ENCODE measurements at regions not wholly inside any gene's neighbourhood (a gene's known extent, or its start where the extent isn't known, plus 50 kb on each side); places are given as distances from the start of the nearest gene placed in this dataset.

GRCh38 chr6:22026164-22026678 lies 270.6 kb downstream of the PRL start:
- intact Hi-C loops (cut with micrococcal nuclease) (no loop called here), in situ Hi-C loops (cut with MboI; ENCODE audit: low sequenced_read_pairs) (no loop called here), dilution Hi-C loops (cut with HindIII; ENCODE audit: low sequenced_read_pairs, unreplicated experiment) (no loop called here)
- Histone ChIP-seq H4K8ac (ENCODE audit: low read depth in 2 of 2, low read length in 2 of 2) (peak overlapping the region; percentile 7 to 75), H2AFZ (replicated peaks; ENCODE audit: low read length, poor library complexity) (peak overlapping the region; percentile 83), H2AK5ac (ENCODE audit: low read depth, low read length) (no peak overlapping the region), H4K91ac (ENCODE audit: insufficient read depth, low read depth, low read length) (peak overlapping the region; percentile 65; the same call in 1 of the 2 replicates), H3K79me1 (ENCODE audit: low read depth in 1 of 2, low read length in 2 of 2) (no peaks in the 10 kb centered on the region), H3K9ac (ENCODE audit: low read depth, low read length) (peak overlapping the region; percentile 18; the same call in 1 of the 2 replicates), H3K9me3 (ENCODE audit: control insufficient read depth, insufficient read depth, low read length) (peaks cover 5% of the 10 kb centered on the region), H2BK5ac (ENCODE audit: low read depth, low read length, poor library complexity, severe bottlenecking) (peak overlapping the region; percentile 30), H2AK9ac (replicated peaks; ENCODE audit: low read depth, low read length, poor library complexity) (no peak overlapping the region), H4K5ac (ENCODE audit: low read depth, low read length) (peak overlapping the region; percentile 24; the same call in 1 of the 2 replicates), H3K4ac (ENCODE audit: low read depth, low read length) (peak overlapping the region; percentile 53), H2BK15ac (ENCODE audit: low read depth, low read length) (peak overlapping the region; percentile 86), H3K4me3 (ENCODE audit: insufficient read depth, low read depth, low read length) (no peak overlapping the region), H2BK20ac (ENCODE audit: low read depth, low read length) (peak overlapping the region; percentile 79), H3K9me1 (ENCODE audit: insufficient read depth, low read length) (0 out of 2 replicates have a peak, but pooled peaks cover 3% of the 10 kb centered on the region), H3K14ac (replicated peaks; ENCODE audit: low read depth, low read length) (peak overlapping the region; percentile 62), H3K18ac (ENCODE audit: low read depth, low read length) (peak overlapping the region; percentile 67; the same call in 1 of the 2 replicates), H2BK120ac (ENCODE audit: low read depth, low read length) (peak overlapping the region; percentile 83), H3K4me1 (ENCODE audit: control insufficient read depth, insufficient read depth, low read length) (peaks cover 10% of the 10 kb centered on the region), H3K27me3 (ENCODE audit: control insufficient read depth, insufficient read depth, low read length) (no peaks in the 10 kb centered on the region), H3K56ac (ENCODE audit: extremely low read depth, insufficient read depth, low read length) (peak overlapping the region; percentile 25; the same call in 1 of the 2 replicates), H3K27ac (ENCODE audit: insufficient read depth, low read length) (peak overlapping the region; percentile 19; the same call in 1 of the 2 replicates), H3K36me3 (ENCODE audit: control insufficient read depth, insufficient read depth, low read length) (peaks cover 9% of the 10 kb centered on the region; the same call in 1 of the 2 replicates), H3K4me2 (ENCODE audit: low read depth, low read length) (no peak overlapping the region; the same call in 1 of the 2 replicates), H4K20me1 (ENCODE audit: insufficient read depth, low read length) (no peaks in the 10 kb centered on the region), H3K23ac (ENCODE audit: low read depth, low read length) (peak overlapping the region; percentile 46; the same call in 1 of the 2 replicates)
- no CpG with 5 or more reads among the region's 5 CpGs for WGBS, 2 experiments (ENCODE audit: extremely low coverage in 2 of 2, insufficient read length in 1 of 2)
- DNase-seq = no peak
- POLR2A ChIA-PET (ENCODE audit: unreplicated experiment) = interaction anchor here (0.5 kb wide), 1 partner anchor 438 kb away, joined by 9 read pairs; no protein-coding TSS in a partner anchor
- TF ChIP-seq CEBPB (IDR thresholded peaks at IDR 0.05; ENCODE audit: low read depth, low read length) (no peak), RCOR1 (IDR thresholded peaks at IDR 0.05; ENCODE audit: insufficient replicate concordance, low read length) (no peak), FOS (IDR thresholded peaks at IDR 0.05; ENCODE audit: low read depth, low read length) (no peak), SMC3 (IDR thresholded peaks at IDR 0.05; ENCODE audit: low read depth, low read length) (no peak), RAD21 (IDR thresholded peaks at IDR 0.05; ENCODE audit: low read length) (no peak), MXI1 (IDR thresholded peaks at IDR 0.05; ENCODE audit: borderline replicate concordance, low read depth, low read length) (no peak), CHD1 (IDR thresholded peaks at IDR 0.05; ENCODE audit: low read depth, low read length) (no peak), BHLHE40 (IDR thresholded peaks at IDR 0.05; ENCODE audit: low read depth, low read length) (no peak)
- TF ChIP-seq, protein P1, sequence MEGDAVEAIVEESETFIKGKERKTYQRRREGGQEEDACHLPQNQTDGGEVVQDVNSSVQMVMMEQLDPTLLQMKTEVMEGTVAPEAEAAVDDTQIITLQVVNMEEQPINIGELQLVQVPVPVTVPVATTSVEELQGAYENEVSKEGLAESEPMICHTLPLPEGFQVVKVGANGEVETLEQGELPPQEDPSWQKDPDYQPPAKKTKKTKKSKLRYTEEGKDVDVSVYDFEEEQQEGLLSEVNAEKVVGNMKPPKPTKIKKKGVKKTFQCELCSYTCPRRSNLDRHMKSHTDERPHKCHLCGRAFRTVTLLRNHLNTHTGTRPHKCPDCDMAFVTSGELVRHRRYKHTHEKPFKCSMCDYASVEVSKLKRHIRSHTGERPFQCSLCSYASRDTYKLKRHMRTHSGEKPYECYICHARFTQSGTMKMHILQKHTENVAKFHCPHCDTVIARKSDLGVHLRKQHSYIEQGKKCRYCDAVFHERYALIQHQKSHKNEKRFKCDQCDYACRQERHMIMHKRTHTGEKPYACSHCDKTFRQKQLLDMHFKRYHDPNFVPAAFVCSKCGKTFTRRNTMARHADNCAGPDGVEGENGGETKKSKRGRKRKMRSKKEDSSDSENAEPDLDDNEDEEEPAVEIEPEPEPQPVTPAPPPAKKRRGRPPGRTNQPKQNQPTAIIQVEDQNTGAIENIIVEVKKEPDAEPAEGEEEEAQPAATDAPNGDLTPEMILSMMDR (conservative IDR thresholded peaks at IDR 0.05; ENCODE audit: low read depth, low read length) = no peak
- ATAC-seq (ENCODE audit: low read depth) = no peak
- CTCF ChIA-PET = no interaction called here
- no TSS peak for BruUV-seq (replicated peaks)
